H9 (cell line): ENCODE measurements at regions not wholly inside any gene's neighbourhood (a gene's known extent, or its start where the extent isn't known, plus 50 kb on each side); places are given as distances from the start of the nearest gene placed in this dataset.
"Not testable (repeated sequence)": the region's sequence is repeated elsewhere in the genome, so short reads cannot be mapped to it uniquely, and the experiment has no call there.

Experiments used
- DNase-seq: peaks from one replicate; pipeline ENCODE4 v3.0.0-alpha.2; 2017
- H2AFZ ChIP-seq: one replicate; pipeline ENCODE4 v1.6.1; 2013; ENCODE audit warnings: mild to moderate bottlenecking, low read length, control low read depth, moderate library complexity
- H2AK5ac ChIP-seq: 2 replicates; pipeline ENCODE4 v1.6.1; 2013; ENCODE audit warnings: low read length, control low read depth, mixed read lengths; ENCODE audit not compliant: insufficient read length
- H2BK120ac ChIP-seq: one replicate; pipeline ENCODE4 v1.6.1; 2013; ENCODE audit warnings: low read depth, mild to moderate bottlenecking, low read length, control low read depth, inconsistent platforms; ENCODE audit not compliant: poor library complexity, severe bottlenecking
- H2BK12ac ChIP-seq: 2 replicates; pipeline ENCODE4 v1.6.1; 2013; ENCODE audit warnings: low read length, control low read depth, mixed read lengths, low read depth; ENCODE audit not compliant: insufficient read length
- H2BK15ac ChIP-seq: 2 replicates; pipeline ENCODE4 v1.6.1; 2013; ENCODE audit warnings: low read depth, low read length, control low read depth
- H2BK20ac ChIP-seq: one replicate; pipeline ENCODE4 v1.6.1; 2013; ENCODE audit warnings: low read depth, mild to moderate bottlenecking, low read length, control low read depth, inconsistent platforms; ENCODE audit not compliant: poor library complexity, severe bottlenecking
- H2BK5ac ChIP-seq: 2 replicates; pipeline ENCODE4 v1.6.1; 2013; ENCODE audit warnings: low read length, control low read depth, mixed read lengths; ENCODE audit not compliant: insufficient read length
- H3K14ac ChIP-seq: 2 replicates; pipeline ENCODE4 v1.6.1; 2013; ENCODE audit warnings: low read length, control low read depth; ENCODE audit not compliant: insufficient read depth
- H3K18ac ChIP-seq: 2 replicates; pipeline ENCODE4 v1.6.1; 2013; ENCODE audit warnings: low read depth, mild to moderate bottlenecking, mixed read lengths, low read length, control low read depth; ENCODE audit not compliant: insufficient read length
- H3K23ac ChIP-seq: 2 replicates; pipeline ENCODE4 v1.6.1; 2013; ENCODE audit warnings: low read length, control low read depth, mixed read lengths, low read depth; ENCODE audit not compliant: insufficient read length
- H3K23me2 ChIP-seq: 2 replicates; pipeline ENCODE4 v1.6.1; 2013; ENCODE audit warnings: low read depth, mild to moderate bottlenecking, mixed read lengths, low read length, control low read depth; ENCODE audit not compliant: insufficient read length, poor library complexity, severe bottlenecking
- H3K27ac ChIP-seq: 2 replicates; pipeline ENCODE4 v1.5.1; 2013; ENCODE audit warnings: low read length, control low read depth, mixed read lengths, low read depth; ENCODE audit not compliant: insufficient read length
- H3K27me3 ChIP-seq: 2 replicates; pipeline ENCODE4 v1.6.1; 2013; ENCODE audit warnings: low read length, control low read depth, inconsistent platforms; ENCODE audit not compliant: insufficient read depth
- H3K4ac ChIP-seq: 2 replicates; pipeline ENCODE4 v1.6.1; 2013; ENCODE audit warnings: low read depth, mild to moderate bottlenecking, control low read depth, inconsistent platforms, low read length, moderate library complexity
- H3K4me1 ChIP-seq: 2 replicates; pipeline ENCODE4 v1.6.1; 2013; ENCODE audit warnings: low read length, control low read depth, inconsistent platforms; ENCODE audit not compliant: insufficient read depth
- H3K4me2 ChIP-seq: 2 replicates; pipeline ENCODE4 v1.6.1; 2013; ENCODE audit warnings: low read length, control low read depth, mixed read lengths; ENCODE audit not compliant: insufficient read length, insufficient read depth
- H3K56ac ChIP-seq: 2 replicates; pipeline ENCODE4 v1.6.1; 2013; ENCODE audit warnings: low read depth, mild to moderate bottlenecking, mixed read lengths, low read length, control low read depth; ENCODE audit not compliant: insufficient read length
- H3K79me1 ChIP-seq: 2 replicates; pipeline ENCODE4 v1.6.1; 2013; ENCODE audit warnings: low read depth, mild to moderate bottlenecking, moderate library complexity, low read length, control low read depth, inconsistent platforms; ENCODE audit not compliant: insufficient read depth, poor library complexity, severe bottlenecking
- H3K79me2 ChIP-seq: 2 replicates; pipeline ENCODE4 v1.6.1; 2013; ENCODE audit warnings: low read length, control low read depth, inconsistent platforms; ENCODE audit not compliant: insufficient read depth
- H3K9ac ChIP-seq: 2 replicates; pipeline ENCODE4 v1.6.1; 2013; ENCODE audit warnings: low read length, control low read depth, mixed read lengths; ENCODE audit not compliant: insufficient read length; ENCODE audit errors: extremely low read depth
- H3K9me3 ChIP-seq: one replicate; pipeline ENCODE4 v1.6.1; 2013; ENCODE audit warnings: low read depth, low read length, inconsistent platforms; ENCODE audit not compliant: control insufficient read depth
- H3T11ph ChIP-seq: one replicate; pipeline ENCODE4 v1.6.1; 2013; ENCODE audit warnings: mild to moderate bottlenecking, low read length, control low read depth, inconsistent platforms
- H4K20me1 ChIP-seq: one replicate; pipeline ENCODE4 v1.6.1; 2013; ENCODE audit not compliant: control insufficient read depth, insufficient read length, insufficient read depth
- H4K5ac ChIP-seq: 2 replicates; pipeline ENCODE4 v1.6.1; 2013; ENCODE audit warnings: low read depth, mild to moderate bottlenecking, mixed read lengths, low read length, control low read depth; ENCODE audit not compliant: insufficient read length
- H4K8ac ChIP-seq: replicated peaks from 2 replicates; pipeline ENCODE4 v1.6.1; 2013; ENCODE audit warnings: low read length, control low read depth, mixed read lengths, low read depth; ENCODE audit not compliant: insufficient read length
- H4K91ac ChIP-seq: 2 replicates; pipeline ENCODE4 v1.6.1; 2013; ENCODE audit warnings: low read depth, mild to moderate bottlenecking, moderate library complexity, mixed read lengths, low read length, control low read depth; ENCODE audit not compliant: insufficient read length
- H3K27ac Mint-ChIP-seq, 3 experiments: 2 replicates in 2 of 3; 3 replicates in 1 of 3; pipeline ENCODE4 v1.8.0; 2020 to 2021; ENCODE audit warnings: mixed read lengths in 3 of 3, mild to moderate bottlenecking in 1 of 3, moderate library complexity in 1 of 3
- H3K27me3 Mint-ChIP-seq: 2 replicates; pipeline ENCODE4 v1.8.0; 2021; ENCODE audit warnings: low read depth, mild to moderate bottlenecking, moderate library complexity, mixed read lengths
- H3K36me3 Mint-ChIP-seq, 3 experiments: 2 replicates in 2 of 3; 3 replicates in 1 of 3; pipeline ENCODE4 v1.8.0; 2020 to 2021; ENCODE audit warnings: low read depth in 3 of 3, mixed read lengths in 3 of 3; ENCODE audit not compliant: insufficient read depth in 1 of 3
- H3K4me1 Mint-ChIP-seq, 2 experiments: 2 replicates each; pipeline ENCODE4 v1.8.0; 2020; ENCODE audit warnings: mixed read lengths in 2 of 2
- H3K4me3 Mint-ChIP-seq, 2 experiments: 2 replicates in 1 of 2; 3 replicates in 1 of 2; pipeline ENCODE4 v1.8.0; 2020 to 2021; ENCODE audit warnings: mild to moderate bottlenecking in 2 of 2, mixed read lengths in 2 of 2, moderate library complexity in 1 of 2
- H3K9me3 Mint-ChIP-seq, 2 experiments: 2 replicates in 1 of 2; 3 replicates in 1 of 2; pipeline ENCODE4 v1.8.0; 2020; ENCODE audit warnings: mild to moderate bottlenecking in 2 of 2, mixed read lengths in 2 of 2, moderate library complexity in 1 of 2
- CTCF ChIP-seq: fragments of 200-600 bp; sonication (generic); conservative IDR thresholded peaks from 3 replicates; pipeline ENCODE4 v1.8.0; 2021; ENCODE audit warnings: antibody characterized with exemption, mild to moderate bottlenecking
- WGBS: extraction: QIAGEN DNeasy Blood & Tissue Kit; methylation state at CpG from one replicate; pipeline ENCODE4 v1.1.7; 2013; ENCODE audit warnings: missing lambda C conversion rate, low lambda C conversion rate, mixed read lengths; ENCODE audit not compliant: insufficient read length; ENCODE audit errors: extremely low coverage; 5-methylcytosine and 5-hydroxymethylcytosine counted together

- Histone ChIP-seq H3K79me1 (no peaks in the 10 kb centered on the region), H3K18ac (no peak overlapping the region), H3K14ac (no peak overlapping the region), H2BK5ac (no peak overlapping the region), H2BK20ac (no peak overlapping the region), H3K56ac (no peak overlapping the region), H4K5ac (no peak overlapping the region), H4K20me1 (no peaks in the 10 kb centered on the region), H2BK15ac (no peak overlapping the region), H3K23me2 (no peaks in the 10 kb centered on the region), H3K4me1 (no peaks in the 10 kb centered on the region), H2AFZ (no peak overlapping the region), H2BK12ac (no peak overlapping the region), H3K27me3 (no peaks in the 10 kb centered on the region), H3K79me2 (no peaks in the 10 kb centered on the region), H3K23ac (no peak overlapping the region), H3K9ac (no peak overlapping the region), H3K4me2 (no peak overlapping the region), H2BK120ac (no peak overlapping the region), H2AK5ac (no peak overlapping the region), H3K9me3 (no peaks in the 10 kb centered on the region), H4K8ac (no peak overlapping the region), H4K91ac (no peak overlapping the region), H3K4ac (no peak overlapping the region), H3K27ac (no peak overlapping the region), H3T11ph (no peak overlapping the region)
- Mint-ChIP-seq H3K36me3 (no peaks in the 10 kb centered on the region), H3K4me3 (no peak overlapping the region), H3K27ac (peak overlapping the region in 1 of 3 experiments; percentile 78; a peak in 2 of 7 replicates), H3K4me1 (peaks cover 11 to 12% of the 10 kb centered on the region in 2 experiments), H3K27me3 (no peaks in the 10 kb centered on the region), H3K9me3 (no peaks in the 10 kb centered on the region)
- no peak for DNase-seq
- TF ChIP-seq CTCF, result no peak
Measured at GRCh38 chr3:177795859-177796258, 598.6 kb upstream of the TBL1XR1 start.

GRCh38 chr3:177800147-177800546 is 602.9 kb upstream of the TBL1XR1 start:
- not testable (repeated sequence) for H3K4ac ChIP-seq, H3K56ac ChIP-seq, H3K36me3 Mint-ChIP-seq, H2BK120ac ChIP-seq, H3K79me2 ChIP-seq, H2AFZ ChIP-seq, H2BK15ac ChIP-seq, H3K27me3 ChIP-seq, H3K4me1 ChIP-seq, H3K27me3 Mint-ChIP-seq, H3K4me3 Mint-ChIP-seq, H3K23me2 ChIP-seq, H3K9ac ChIP-seq, H3K27ac Mint-ChIP-seq, H4K20me1 ChIP-seq, DNase-seq, H2BK5ac ChIP-seq, H3K9me3 ChIP-seq, H4K8ac ChIP-seq, H3K9me3 Mint-ChIP-seq, H2BK12ac ChIP-seq, H3K14ac ChIP-seq, H3K27ac ChIP-seq, H3K18ac ChIP-seq, H3K79me1 ChIP-seq, H4K5ac ChIP-seq, H3K23ac ChIP-seq, H2AK5ac ChIP-seq, H3K4me2 ChIP-seq, H2BK20ac ChIP-seq, H4K91ac ChIP-seq, H3T11ph ChIP-seq
- WGBS, result no CpG with 5 or more reads among the region's 3 CpGs
- H3K4me1 Mint-ChIP-seq, result peaks cover 19 to 22% of the 10 kb centered on the region in 2 experiments
